ENCODE measurements at regions not wholly inside any gene's neighbourhood (a gene's known extent, or its start where the extent isn't known, plus 50 kb on each side); places are given as distances from the start of the nearest gene placed in this dataset.

- Mint-ChIP-seq H3K27ac (no peak overlapping the region), H3K27me3 (no peaks in the 10 kb centered on the region), H3K4me1 (no peaks in the 10 kb centered on the region), H3K36me3 (no peaks in the 10 kb centered on the region), H3K4me3 (no peak overlapping the region), H3K9me3 (peaks cover 1 to 11% (median 4%) of the 10 kb centered on the region in 7 donors)
- H3K4me3 ChIP-seq (ENCODE audit: low read depth, low read length) = no peak overlapping the region
- ATAC-seq (ENCODE audit: low read depth in 2 of 2) = no peak
- no peak for DNase-seq
- H3K9me3 ChIP-seq (ENCODE audit: control insufficient read depth in 2 of 2, low read length in 2 of 2) = peaks cover 2 to 3% of the 10 kb centered on the region in 2 experiments
- H3K36me3 ChIP-seq (ENCODE audit: control insufficient read depth, insufficient read depth, low read length) = no peaks in the 10 kb centered on the region
- no peaks in the 10 kb centered on the region for H3K4me1 ChIP-seq (ENCODE audit: control insufficient read depth, insufficient read depth, low read length, poor library complexity, severe bottlenecking)
- H3K27me3 ChIP-seq (ENCODE audit: control insufficient read depth, insufficient read depth, low read length) = no peaks in the 10 kb centered on the region
- H3K27ac ChIP-seq (ENCODE audit: insufficient read depth, low read length, poor library complexity, severe bottlenecking) = no peak overlapping the region
Measured at GRCh38 chr4:117641519-117641918, 392.8 kb upstream of the NDST3 start.

- Histone ChIP-seq H3K4me1 (ENCODE audit: control insufficient read depth, insufficient read depth, low read length, poor library complexity, severe bottlenecking) (no peaks in the 10 kb centered on the region), H3K27me3 (ENCODE audit: control insufficient read depth, insufficient read depth, low read length) (no peaks in the 10 kb centered on the region), H3K9me3 (ENCODE audit: control insufficient read depth in 2 of 2, low read length in 2 of 2) (no peaks in the 10 kb centered on the region), H3K36me3 (ENCODE audit: control insufficient read depth, insufficient read depth, low read length) (no peaks in the 10 kb centered on the region), H3K27ac (ENCODE audit: insufficient read depth, low read length, poor library complexity, severe bottlenecking) (no peak overlapping the region), H3K4me3 (ENCODE audit: low read depth, low read length) (no peak overlapping the region)
- DNase-seq = no peak
- no peak for ATAC-seq (ENCODE audit: low read depth in 2 of 2)
- H3K4me1 Mint-ChIP-seq = no peaks in the 10 kb centered on the region
- no peaks in the 10 kb centered on the region for H3K27me3 Mint-ChIP-seq
- peaks cover 0 to 13% (median 4%) of the 10 kb centered on the region in 7 donors for H3K9me3 Mint-ChIP-seq
- no peaks in the 10 kb centered on the region for H3K36me3 Mint-ChIP-seq
- H3K27ac Mint-ChIP-seq = no peak overlapping the region
- no peak overlapping the region for H3K4me3 Mint-ChIP-seq
Measured at GRCh38 chr4:117654079-117654478, 380.2 kb upstream of the NDST3 start.

- Histone ChIP-seq H3K4me3 (ENCODE audit: low read depth, low read length) (no peak overlapping the region), H3K36me3 (ENCODE audit: control insufficient read depth, insufficient read depth, low read length) (no peaks in the 10 kb centered on the region), H3K9me3 (ENCODE audit: control insufficient read depth in 2 of 2, low read length in 2 of 2) (no peaks in the 10 kb centered on the region), H3K27me3 (ENCODE audit: control insufficient read depth, insufficient read depth, low read length) (no peaks in the 10 kb centered on the region), H3K27ac (ENCODE audit: insufficient read depth, low read length, poor library complexity, severe bottlenecking) (no peak overlapping the region), H3K4me1 (ENCODE audit: control insufficient read depth, insufficient read depth, low read length, poor library complexity, severe bottlenecking) (no peaks in the 10 kb centered on the region)
- Mint-ChIP-seq H3K27ac (no peak overlapping the region), H3K4me3 (no peak overlapping the region), H3K4me1 (no peaks in the 10 kb centered on the region), H3K36me3 (no peaks in the 10 kb centered on the region), H3K27me3 (no peaks in the 10 kb centered on the region), H3K9me3 (peaks cover 0 to 11% (median 3%) of the 10 kb centered on the region in 7 donors)
- DNase-seq = no peak
- ATAC-seq (ENCODE audit: low read depth in 2 of 2) = no peak
Measured at GRCh38 chr4:117660668-117661067, 373.6 kb upstream of the NDST3 start.

- H3K4me3 Mint-ChIP-seq = no peak overlapping the region
- no peaks in the 10 kb centered on the region for H3K36me3 Mint-ChIP-seq
- no peaks in the 10 kb centered on the region for H3K4me1 ChIP-seq (ENCODE audit: control insufficient read depth, insufficient read depth, low read length, poor library complexity, severe bottlenecking)
- H3K36me3 ChIP-seq (ENCODE audit: control insufficient read depth, insufficient read depth, low read length) = no peaks in the 10 kb centered on the region
- H3K27me3 Mint-ChIP-seq = no peaks in the 10 kb centered on the region
- ATAC-seq (ENCODE audit: low read depth in 2 of 2) (no peak), DNase-seq (no peak)
- no peaks in the 10 kb centered on the region for H3K4me1 Mint-ChIP-seq
- no peaks in the 10 kb centered on the region for H3K27me3 ChIP-seq (ENCODE audit: control insufficient read depth, insufficient read depth, low read length)
- peaks cover 0 to 11% (median 3%) of the 10 kb centered on the region in 7 donors for H3K9me3 Mint-ChIP-seq
- no peak overlapping the region for H3K27ac Mint-ChIP-seq
- H3K9me3 ChIP-seq (ENCODE audit: control insufficient read depth in 2 of 2, low read length in 2 of 2) = no peaks in the 10 kb centered on the region
- no peak overlapping the region for H3K4me3 ChIP-seq (ENCODE audit: low read depth, low read length)
- H3K27ac ChIP-seq (ENCODE audit: insufficient read depth, low read length, poor library complexity, severe bottlenecking) = no peak overlapping the region
Measured at GRCh38 chr4:117661091-117662072, 372.9 kb upstream of the NDST3 start.

GRCh38 chr4:117664706-117665444 is 369.4 kb upstream of the NDST3 start:
- peaks cover 0 to 3% (median 2%) of the 10 kb centered on the region in 7 donors for H3K9me3 Mint-ChIP-seq
- DNase-seq = no peak
- H3K4me3 Mint-ChIP-seq = no peak overlapping the region
- H3K4me3 ChIP-seq (ENCODE audit: low read depth, low read length) = no peak overlapping the region
- no peaks in the 10 kb centered on the region for H3K27me3 ChIP-seq (ENCODE audit: control insufficient read depth, insufficient read depth, low read length)
- no peaks in the 10 kb centered on the region for H3K4me1 Mint-ChIP-seq
- H3K27ac ChIP-seq (ENCODE audit: insufficient read depth, low read length, poor library complexity, severe bottlenecking) = no peak overlapping the region
- no peaks in the 10 kb centered on the region for H3K4me1 ChIP-seq (ENCODE audit: control insufficient read depth, insufficient read depth, low read length, poor library complexity, severe bottlenecking)
- no peaks in the 10 kb centered on the region for H3K36me3 Mint-ChIP-seq
- ATAC-seq (ENCODE audit: low read depth in 2 of 2) = no peak
- H3K36me3 ChIP-seq (ENCODE audit: control insufficient read depth, insufficient read depth, low read length) = no peaks in the 10 kb centered on the region
- H3K27me3 Mint-ChIP-seq = no peaks in the 10 kb centered on the region
- no peaks in the 10 kb centered on the region for H3K9me3 ChIP-seq (ENCODE audit: control insufficient read depth in 2 of 2, low read length in 2 of 2)
- H3K27ac Mint-ChIP-seq = no peak overlapping the region

GRCh38 chr4:117676153-117676552 is 358.1 kb upstream of the NDST3 start:
- no peak overlapping the region for H3K27ac Mint-ChIP-seq
- H3K27me3 ChIP-seq (ENCODE audit: control insufficient read depth, insufficient read depth, low read length) = no peaks in the 10 kb centered on the region
- no peaks in the 10 kb centered on the region for H3K36me3 Mint-ChIP-seq
- ATAC-seq (ENCODE audit: low read depth in 2 of 2) = no peak
- H3K4me3 Mint-ChIP-seq = no peak overlapping the region
- no peak overlapping the region for H3K4me3 ChIP-seq (ENCODE audit: low read depth, low read length)
- no peak for DNase-seq
- H3K9me3 Mint-ChIP-seq = peaks cover 0 to 20% (median 10%) of the 10 kb centered on the region in 7 donors
- H3K36me3 ChIP-seq (ENCODE audit: control insufficient read depth, insufficient read depth, low read length) = no peaks in the 10 kb centered on the region
- no peaks in the 10 kb centered on the region for H3K27me3 Mint-ChIP-seq
- no peak overlapping the region for H3K27ac ChIP-seq (ENCODE audit: insufficient read depth, low read length, poor library complexity, severe bottlenecking)
- no peaks in the 10 kb centered on the region for H3K4me1 ChIP-seq (ENCODE audit: control insufficient read depth, insufficient read depth, low read length, poor library complexity, severe bottlenecking)
- peaks cover 0 to 2% of the 10 kb centered on the region in 2 experiments for H3K9me3 ChIP-seq (ENCODE audit: control insufficient read depth in 2 of 2, low read length in 2 of 2)
- H3K4me1 Mint-ChIP-seq = no peaks in the 10 kb centered on the region

- no peaks in the 10 kb centered on the region for H3K36me3 ChIP-seq (ENCODE audit: control insufficient read depth, insufficient read depth, low read length)
- no peak overlapping the region for H3K27ac Mint-ChIP-seq
- peaks cover 0 to 23% (median 11%) of the 10 kb centered on the region in 7 donors for H3K9me3 Mint-ChIP-seq
- H3K4me1 ChIP-seq (ENCODE audit: control insufficient read depth, insufficient read depth, low read length, poor library complexity, severe bottlenecking) = no peaks in the 10 kb centered on the region
- no peaks in the 10 kb centered on the region for H3K9me3 ChIP-seq (ENCODE audit: control insufficient read depth in 2 of 2, low read length in 2 of 2)
- ATAC-seq (ENCODE audit: low read depth in 2 of 2) (no peak), DNase-seq (no peak)
- no peaks in the 10 kb centered on the region for H3K4me1 Mint-ChIP-seq
- no peaks in the 10 kb centered on the region for H3K36me3 Mint-ChIP-seq
- no peak overlapping the region for H3K4me3 ChIP-seq (ENCODE audit: low read depth, low read length)
- H3K27ac ChIP-seq (ENCODE audit: insufficient read depth, low read length, poor library complexity, severe bottlenecking) = no peak overlapping the region
- no peaks in the 10 kb centered on the region for H3K27me3 ChIP-seq (ENCODE audit: control insufficient read depth, insufficient read depth, low read length)
- no peaks in the 10 kb centered on the region for H3K27me3 Mint-ChIP-seq
- no peak overlapping the region for H3K4me3 Mint-ChIP-seq
Measured at GRCh38 chr4:117678861-117679260, 355.4 kb upstream of the NDST3 start.

Measured in CD4-positive, CD25-positive, alpha-beta regulatory T cell (primary cell).